Retinal pigment epithelial cell (primary cell): ENCODE measurements at regions not wholly inside any gene's neighbourhood (a gene's known extent, or its start where the extent isn't known, plus 50 kb on each side); places are given as distances from the start of the nearest gene placed in this dataset.

Experiments
- DNase-seq: peaks from one replicate; pipeline ENCODE4 v3.0.0-alpha.2; 2010; ENCODE audit warnings: low read depth
- H3K4me3 ChIP-seq: 2 replicates; pipeline ENCODE4 v1.5.1; 2011; ENCODE audit warnings: mild to moderate bottlenecking, low read length, control low read depth, moderate library complexity
- TF ChIP-seq, protein P1 (sequence below): conservative IDR thresholded peaks from 2 replicates; pipeline ENCODE4 v1.5.1; 2011; ENCODE audit warnings: low read depth, low read length, control low read depth, inconsistent platforms

DNA sequence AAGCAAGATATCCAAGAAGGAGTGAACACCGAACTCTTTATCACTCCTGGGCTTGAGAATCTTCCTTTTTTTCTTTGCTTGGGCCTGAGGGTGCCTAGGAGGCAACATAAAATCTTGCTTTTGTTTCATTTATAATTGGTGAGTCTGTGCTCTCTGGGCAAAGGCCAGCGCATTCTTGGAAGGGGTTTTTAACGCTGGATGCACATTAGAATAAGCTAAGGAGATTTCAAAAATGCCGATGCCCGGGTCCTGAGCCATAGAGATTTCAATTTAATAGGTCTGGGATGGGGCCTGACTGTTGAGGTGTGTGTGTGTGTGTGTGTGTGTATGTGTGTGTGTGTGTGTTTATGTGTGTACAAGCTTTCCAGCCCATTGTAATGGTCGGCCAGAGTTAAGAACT, 62.0 kb upstream of the SORCS3 start:
- TF ChIP-seq, protein P1, sequence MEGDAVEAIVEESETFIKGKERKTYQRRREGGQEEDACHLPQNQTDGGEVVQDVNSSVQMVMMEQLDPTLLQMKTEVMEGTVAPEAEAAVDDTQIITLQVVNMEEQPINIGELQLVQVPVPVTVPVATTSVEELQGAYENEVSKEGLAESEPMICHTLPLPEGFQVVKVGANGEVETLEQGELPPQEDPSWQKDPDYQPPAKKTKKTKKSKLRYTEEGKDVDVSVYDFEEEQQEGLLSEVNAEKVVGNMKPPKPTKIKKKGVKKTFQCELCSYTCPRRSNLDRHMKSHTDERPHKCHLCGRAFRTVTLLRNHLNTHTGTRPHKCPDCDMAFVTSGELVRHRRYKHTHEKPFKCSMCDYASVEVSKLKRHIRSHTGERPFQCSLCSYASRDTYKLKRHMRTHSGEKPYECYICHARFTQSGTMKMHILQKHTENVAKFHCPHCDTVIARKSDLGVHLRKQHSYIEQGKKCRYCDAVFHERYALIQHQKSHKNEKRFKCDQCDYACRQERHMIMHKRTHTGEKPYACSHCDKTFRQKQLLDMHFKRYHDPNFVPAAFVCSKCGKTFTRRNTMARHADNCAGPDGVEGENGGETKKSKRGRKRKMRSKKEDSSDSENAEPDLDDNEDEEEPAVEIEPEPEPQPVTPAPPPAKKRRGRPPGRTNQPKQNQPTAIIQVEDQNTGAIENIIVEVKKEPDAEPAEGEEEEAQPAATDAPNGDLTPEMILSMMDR = no peak

DNA sequence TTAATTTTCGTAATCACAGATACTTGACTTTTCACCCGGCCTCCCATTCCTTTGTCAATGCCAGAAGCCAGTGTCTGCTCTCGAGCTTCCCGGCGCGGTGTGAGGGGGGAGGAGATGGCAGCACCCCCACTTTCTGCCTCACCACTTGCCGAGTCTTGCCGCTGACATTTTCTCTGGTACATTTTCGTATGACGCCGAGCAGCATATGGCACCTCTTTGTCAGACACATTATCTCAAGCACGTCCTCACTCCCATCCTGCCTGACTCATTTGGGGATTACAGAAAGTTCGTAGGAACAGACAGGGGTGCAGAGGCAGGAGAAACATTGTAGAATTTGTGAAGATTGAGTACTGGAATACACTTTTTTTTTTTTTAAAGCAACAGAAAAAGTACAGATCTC, 60.8 kb upstream of the SORCS3 start:
- no peak for DNase-seq
- no peak overlapping the region for H3K4me3 ChIP-seq
- TF ChIP-seq, protein P1 = no peak

More for the DNA sequence above, 62.0 kb upstream of the SORCS3 start:
- DNase-seq = peak; percentile 39
- no peak overlapping the region for H3K4me3 ChIP-seq

DNA sequence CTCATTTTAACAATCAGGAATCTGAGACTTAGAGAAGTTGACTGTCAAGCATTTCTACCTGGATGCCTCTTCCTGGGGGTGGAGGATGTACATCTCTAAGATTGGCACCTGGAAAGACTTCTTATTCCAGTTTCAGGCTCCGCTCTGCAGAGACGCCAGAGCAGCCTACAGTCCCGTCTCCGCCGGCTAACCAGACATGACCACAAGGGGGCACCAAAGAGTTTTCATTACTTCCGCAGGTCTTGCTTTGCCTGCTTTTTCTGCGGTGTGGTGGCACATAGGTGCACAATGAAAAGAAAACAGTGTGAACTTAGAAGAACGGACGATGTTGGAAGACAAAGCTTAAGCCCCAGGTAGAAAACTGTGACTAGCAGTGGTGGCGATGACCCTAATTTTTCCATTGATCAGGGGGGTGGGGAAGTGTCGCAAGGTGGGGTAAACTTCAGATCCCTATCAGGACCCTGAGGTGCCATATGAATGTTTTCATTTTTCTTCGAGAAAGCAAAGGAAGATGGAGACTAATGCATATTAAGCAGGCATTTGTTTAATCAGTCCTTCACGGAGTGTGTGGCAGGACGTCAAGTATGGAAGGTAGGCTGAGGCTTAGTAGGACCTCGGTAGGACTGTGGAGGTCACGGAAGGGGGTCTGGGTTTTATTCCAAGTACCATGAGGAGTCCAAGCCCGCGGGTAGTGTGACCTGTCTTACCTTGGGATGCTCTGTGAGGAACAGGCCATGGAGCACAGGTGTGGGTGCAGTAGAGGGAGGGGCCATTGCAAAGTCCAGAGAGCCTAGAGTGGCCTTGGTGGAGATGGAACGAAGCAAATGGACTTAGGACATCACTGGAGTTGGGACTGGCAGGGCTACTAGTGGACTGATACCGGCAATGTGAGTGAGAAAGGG, 60.1 kb upstream of the SORCS3 start:
- peak overlapping the region; percentile 17 for H3K4me3 ChIP-seq
- TF ChIP-seq, protein P1 = peak; percentile 94
- DNase-seq = no peak

DNA sequence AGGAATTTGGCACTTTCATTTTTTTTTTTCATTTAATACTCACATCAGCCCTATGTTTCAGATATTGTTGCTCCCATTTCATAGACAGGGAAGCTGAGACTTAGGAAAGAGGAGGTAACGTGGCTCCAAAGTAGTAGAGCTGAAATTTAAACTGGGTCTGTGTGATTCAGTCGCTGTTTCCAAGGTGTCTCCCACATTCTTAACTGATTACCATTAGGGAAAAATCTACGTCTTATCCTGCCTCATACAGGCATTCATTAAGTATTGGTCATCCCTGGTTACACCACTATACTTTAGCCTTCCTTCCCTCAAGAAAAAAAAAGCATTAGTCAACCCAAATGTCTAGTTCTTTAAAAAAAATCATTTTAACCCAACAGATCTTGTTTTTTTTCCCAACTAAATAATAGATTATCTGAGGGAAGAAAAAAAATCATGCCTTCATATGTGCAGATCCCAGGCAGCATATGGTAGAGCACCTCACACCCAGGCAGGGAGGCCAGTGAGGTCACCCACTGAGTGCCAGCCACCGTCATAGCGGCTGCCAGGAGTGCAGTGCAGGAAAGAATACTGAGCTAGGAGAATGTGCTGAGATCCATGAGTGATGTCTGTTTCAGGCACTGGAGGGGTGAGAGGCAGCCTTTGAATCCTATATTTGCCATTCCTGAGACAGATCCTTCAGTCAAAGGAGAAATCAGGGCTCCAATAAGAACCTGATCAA, 59.0 kb upstream of the SORCS3 start:
- TF ChIP-seq, protein P1 = no peak
- no peak overlapping the region for H3K4me3 ChIP-seq

DNA sequence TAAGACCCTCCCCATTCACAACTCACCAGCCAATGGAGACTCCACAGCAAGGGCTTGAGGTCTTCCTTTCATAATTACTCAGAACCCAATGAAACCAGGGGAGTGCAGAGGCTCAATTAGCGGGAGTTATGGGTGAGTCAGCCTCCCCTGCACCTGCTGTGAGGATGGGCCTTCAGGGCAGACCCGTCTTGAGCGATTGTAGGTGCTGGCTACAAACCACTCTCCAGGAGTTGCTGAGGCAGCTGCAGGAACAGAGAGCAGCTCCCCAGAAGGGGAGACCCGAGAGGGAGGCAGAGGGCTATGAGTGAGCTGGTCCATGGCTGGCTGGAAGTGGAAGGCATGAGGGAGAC, 58.5 kb upstream of the SORCS3 start:
- TF ChIP-seq, protein P1 = no peak
- no peak overlapping the region for H3K4me3 ChIP-seq
- no peak for DNase-seq

More for the DNA sequence above, 59.0 kb upstream of the SORCS3 start:
- DNase-seq = peak; percentile 40

DNA sequence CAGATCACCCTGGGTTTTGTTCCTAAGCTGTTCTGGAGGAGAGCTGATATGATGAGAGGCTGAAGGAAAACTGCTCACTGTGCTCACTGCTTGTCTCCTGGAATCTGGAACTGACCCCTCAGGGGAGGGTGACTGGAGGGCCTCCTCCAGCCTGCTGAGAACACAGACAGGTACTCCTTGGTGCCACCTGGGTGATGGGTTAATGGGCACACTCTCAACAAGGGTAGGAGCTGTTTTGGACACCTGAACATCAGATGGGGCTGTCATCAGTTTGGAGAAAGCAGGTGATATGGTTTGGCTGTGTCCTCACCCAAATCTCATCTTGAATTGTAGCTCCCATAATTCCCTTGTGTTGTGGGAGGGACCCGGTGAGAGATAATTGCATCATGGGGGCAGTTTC, 58.1 kb upstream of the SORCS3 start:
- TF ChIP-seq, protein P1 = no peak
- DNase-seq = no peak
- H3K4me3 ChIP-seq = no peak overlapping the region
